ENCODE measurements at regions not wholly inside any gene's neighbourhood (a gene's known extent, or its start where the extent isn't known, plus 50 kb on each side); places are given as distances from the start of the nearest gene placed in this dataset.

GRCh38 chr2:12004713-12005112 lies 258.3 kb downstream of the LPIN1 start:
- H3K27ac Mint-ChIP-seq: no peak overlapping the region
- no peak overlapping the region for H3K4me3 Mint-ChIP-seq
- H3K4me1 Mint-ChIP-seq (ENCODE audit: unreplicated experiment): peaks cover 24% of the 10 kb centered on the region
- no peaks in the 10 kb centered on the region for H3K27me3 Mint-ChIP-seq
- DNase-seq (ENCODE audit: extremely low spot score, unreplicated experiment): no peak
- H3K36me3 Mint-ChIP-seq: peaks cover 5% of the 10 kb centered on the region
- peaks cover 12% of the 10 kb centered on the region for H3K9me3 Mint-ChIP-seq
- TF ChIP-seq CTCF (conservative IDR thresholded peaks at IDR 0.05): no peak

GRCh38 chr2:12005886-12006681 lies 259.7 kb downstream of the LPIN1 start:
- no peaks in the 10 kb centered on the region for H3K27me3 Mint-ChIP-seq
- no peak overlapping the region for H3K4me3 Mint-ChIP-seq
- H3K4me1 Mint-ChIP-seq (ENCODE audit: unreplicated experiment): peaks cover 31% of the 10 kb centered on the region
- peaks cover under 1% of the 10 kb centered on the region for H3K36me3 Mint-ChIP-seq
- no peak for TF ChIP-seq CTCF (conservative IDR thresholded peaks at IDR 0.05)
- H3K27ac Mint-ChIP-seq: no peak overlapping the region
- H3K9me3 Mint-ChIP-seq: peaks cover 6% of the 10 kb centered on the region
- no peak for DNase-seq (ENCODE audit: extremely low spot score, unreplicated experiment)

GRCh38 chr2:12006850-12007249 lies 260.4 kb downstream of the LPIN1 start:
- H3K4me3 Mint-ChIP-seq: no peak overlapping the region
- no peaks in the 10 kb centered on the region for H3K36me3 Mint-ChIP-seq
- no peak for TF ChIP-seq CTCF (conservative IDR thresholded peaks at IDR 0.05)
- H3K27me3 Mint-ChIP-seq: no peaks in the 10 kb centered on the region
- peak overlapping the region; percentile 68 for H3K27ac Mint-ChIP-seq
- H3K9me3 Mint-ChIP-seq: peaks cover 5% of the 10 kb centered on the region
- no peak for DNase-seq (ENCODE audit: extremely low spot score, unreplicated experiment)
- peaks cover 31% of the 10 kb centered on the region for H3K4me1 Mint-ChIP-seq (ENCODE audit: unreplicated experiment)

- Mint-ChIP-seq H3K36me3 (no peaks in the 10 kb centered on the region), H3K9me3 (peaks cover 2% of the 10 kb centered on the region), H3K4me1 (ENCODE audit: unreplicated experiment) (peaks cover 31% of the 10 kb centered on the region), H3K4me3 (no peak overlapping the region), H3K27me3 (no peaks in the 10 kb centered on the region), H3K27ac (peak overlapping the region; percentile 68)
- TF ChIP-seq CTCF (conservative IDR thresholded peaks at IDR 0.05): no peak
- no peak for DNase-seq (ENCODE audit: extremely low spot score, unreplicated experiment)
These were observed 260.9 kb downstream of the LPIN1 start for GRCh38 chr2:12007282-12007681.

GRCh38 chr2:12008425-12009061 lies 262.1 kb downstream of the LPIN1 start:
- Mint-ChIP-seq H3K36me3 (no peaks in the 10 kb centered on the region), H3K27me3 (no peaks in the 10 kb centered on the region), H3K4me3 (no peak overlapping the region), H3K4me1 (ENCODE audit: unreplicated experiment) (peaks cover 32% of the 10 kb centered on the region), H3K9me3 (no peaks in the 10 kb centered on the region), H3K27ac (no peak overlapping the region)
- TF ChIP-seq CTCF (conservative IDR thresholded peaks at IDR 0.05): no peak
- DNase-seq (ENCODE audit: extremely low spot score, unreplicated experiment): no peak
